ENCODE measurements at regions not wholly inside any gene's neighbourhood (a gene's known extent, or its start where the extent isn't known, plus 50 kb on each side); places are given as distances from the start of the nearest gene placed in this dataset.

GRCh38 chr3:72523429-72524151 lies 324.7 kb downstream of the SHQ1 start:
- Histone ChIP-seq H3K27ac (ENCODE audit: insufficient read depth, low read depth, low read length) (no peak overlapping the region), H3K4me2 (ENCODE audit: insufficient read depth, low read length) (no peak overlapping the region), H3K9me3 (replicated peaks; ENCODE audit: control insufficient read depth, insufficient read depth, low read length) (no peaks in the 10 kb centered on the region), H4K20me1 (replicated peaks; ENCODE audit: control insufficient read depth, extremely low read depth, insufficient read depth, low read length) (no peaks in the 10 kb centered on the region), H3K4me3 (replicated peaks in 1 of 3; ENCODE audit: insufficient read depth in 1 of 3, low read depth in 1 of 3, low read length in 3 of 3) (no peak overlapping the region), H3K27me3 (ENCODE audit: control insufficient read depth in 2 of 2, insufficient read depth in 2 of 2, low read length in 2 of 2) (peaks cover 0 to 4% of the 10 kb centered on the region in 2 experiments), H3K79me2 (ENCODE audit: control insufficient read depth, insufficient read depth, low read length) (no peaks in the 10 kb centered on the region), H3K9me1 (replicated peaks; ENCODE audit: control insufficient read depth, extremely low read depth, insufficient read depth, low read length) (no peaks in the 10 kb centered on the region), H3K36me3 (ENCODE audit: control insufficient read depth in 2 of 2, extremely low read depth in 1 of 2, insufficient read depth in 2 of 2, low read length in 2 of 2) (no peaks in the 10 kb centered on the region), H3K9ac (replicated peaks; ENCODE audit: extremely low read depth, insufficient read depth, low read length) (no peak overlapping the region), H2AFZ (ENCODE audit: low read depth, low read length) (no peak overlapping the region), H3K4me1 (ENCODE audit: control insufficient read depth, extremely low read depth, insufficient read depth, low read length) (no peaks in the 10 kb centered on the region)
- intact Hi-C loops (cut with micrococcal nuclease) (no loop called here), dilution Hi-C loops (cut with MboI; ENCODE audit: extremely low pct_ligation_motif_present, low sequenced_read_pairs) (no loop called here)
- no peak for TF ChIP-seq FOS (IDR thresholded peaks at IDR 0.05; ENCODE audit: borderline replicate concordance, insufficient read depth, low read length)
- no peak for TF ChIP-seq GATA2 (IDR thresholded peaks at IDR 0.05; ENCODE audit: insufficient read depth, insufficient read length, low read depth, low read length)
- FAIRE-seq, result no peak
- DNase-seq (ENCODE audit: low read depth, low spot score), result no peak
- no TSS peak for BruUV-seq (replicated peaks)
- ChIA-PET POLR2A (no interaction called here), CTCF (no interaction called here)

GRCh38 chr3:72520690-72521308 lies 327.4 kb downstream of the SHQ1 start:
- BruUV-seq (replicated peaks), result no TSS peak

More at GRCh38 chr3:72520690-72521308, 327.4 kb downstream of the SHQ1 start:
- ChIA-PET CTCF (no interaction called here), POLR2A (no interaction called here)
- dilution Hi-C loops (cut with MboI; ENCODE audit: extremely low pct_ligation_motif_present, low sequenced_read_pairs) (no loop called here), intact Hi-C loops (cut with micrococcal nuclease) (no loop called here)
- no peak overlapping the region for H3K4me3 ChIP-seq (replicated peaks in 1 of 3; ENCODE audit: insufficient read depth in 1 of 3, low read depth in 1 of 3, low read length in 3 of 3)
- H3K27ac ChIP-seq (ENCODE audit: insufficient read depth, low read depth, low read length), result no peak overlapping the region
- no peak for FAIRE-seq
- no peaks in the 10 kb centered on the region for H3K9me1 ChIP-seq (replicated peaks; ENCODE audit: control insufficient read depth, extremely low read depth, insufficient read depth, low read length)
- no peaks in the 10 kb centered on the region for H3K79me2 ChIP-seq (ENCODE audit: control insufficient read depth, insufficient read depth, low read length)
- no peak overlapping the region for H3K4me2 ChIP-seq (ENCODE audit: insufficient read depth, low read length)
- H3K36me3 ChIP-seq (ENCODE audit: control insufficient read depth in 2 of 2, extremely low read depth in 1 of 2, insufficient read depth in 2 of 2, low read length in 2 of 2), result no peaks in the 10 kb centered on the region
- TF ChIP-seq POLR2AphosphoS5 (IDR thresholded peaks at IDR 0.05; ENCODE audit: insufficient read depth, low read depth, low read length) (no peak), MYC (IDR thresholded peaks at IDR 0.05; ENCODE audit: low read depth, low read length) (no peak), POLR2A (IDR thresholded peaks at IDR 0.05; ENCODE audit: low read depth, low read length) (no peak), CTCF (IDR thresholded peaks at IDR 0.05; ENCODE audit: extremely low read depth in 1 of 2, insufficient read depth in 1 of 2, low read depth in 1 of 2, low read length in 2 of 2) (no peak), FOS (IDR thresholded peaks at IDR 0.05; ENCODE audit: borderline replicate concordance, insufficient read depth, low read length) (no peak), EZH2 (IDR thresholded peaks at IDR 0.05; ENCODE audit: borderline replicate concordance, low read depth, low read length, severe bottlenecking) (no peak), MAX (IDR thresholded peaks at IDR 0.05; ENCODE audit: insufficient read depth, insufficient read length) (no peak), GATA2 (IDR thresholded peaks at IDR 0.05; ENCODE audit: insufficient read depth, insufficient read length, low read depth, low read length) (no peak), JUN (IDR thresholded peaks at IDR 0.05; ENCODE audit: borderline replicate concordance, insufficient read depth, insufficient read length, low read depth) (no peak)
- no peaks in the 10 kb centered on the region for H3K9me3 ChIP-seq (replicated peaks; ENCODE audit: control insufficient read depth, insufficient read depth, low read length)
- H4K20me1 ChIP-seq (replicated peaks; ENCODE audit: control insufficient read depth, extremely low read depth, insufficient read depth, low read length), result no peaks in the 10 kb centered on the region
- H3K9ac ChIP-seq (replicated peaks; ENCODE audit: extremely low read depth, insufficient read depth, low read length), result no peak overlapping the region
- H3K27me3 ChIP-seq (ENCODE audit: control insufficient read depth in 2 of 2, insufficient read depth in 2 of 2, low read length in 2 of 2), result peaks cover 0 to 4% of the 10 kb centered on the region in 2 experiments
- H3K4me1 ChIP-seq (ENCODE audit: control insufficient read depth, extremely low read depth, insufficient read depth, low read length), result no peaks in the 10 kb centered on the region
- DNase-seq (ENCODE audit: low read depth, low spot score), result no peak
- H2AFZ ChIP-seq (ENCODE audit: low read depth, low read length), result no peak overlapping the region

All from endothelial cell of umbilical vein (primary cell).